Endodermal cell (in vitro differentiated cells): ENCODE measurements at regions not wholly inside any gene's neighbourhood (a gene's known extent, or its start where the extent isn't known, plus 50 kb on each side); places are given as distances from the start of the nearest gene placed in this dataset.

Experiments
- DNase-seq: peaks from one replicate; pipeline ENCODE4 v3.0.0-alpha.2; 2017
- H3K27ac ChIP-seq: 2 replicates; pipeline ENCODE4 v1.5.1; 2013; ENCODE audit warnings: mild to moderate bottlenecking, low read depth, low read length, moderate library complexity
- H3K27me3 ChIP-seq: 2 replicates; pipeline ENCODE4 v1.6.1; 2013; ENCODE audit warnings: mild to moderate bottlenecking, low read length, moderate library complexity; ENCODE audit not compliant: insufficient read depth, control insufficient read depth, poor library complexity, severe bottlenecking
- H3K36me3 ChIP-seq: 2 replicates; pipeline ENCODE4 v1.7.0; 2013; ENCODE audit warnings: mild to moderate bottlenecking, low read length, moderate library complexity; ENCODE audit not compliant: control insufficient read depth, insufficient read depth
- H3K4me1 ChIP-seq: one replicate; pipeline ENCODE4 v1.7.0; 2013; ENCODE audit warnings: low read length; ENCODE audit not compliant: control insufficient read depth, insufficient read depth
- H3K4me3 ChIP-seq: 2 replicates; pipeline ENCODE4 v1.5.1; 2013; ENCODE audit warnings: mild to moderate bottlenecking, low read length, moderate library complexity
- H3K9ac ChIP-seq: 2 replicates; pipeline ENCODE4 v1.6.1; 2013; ENCODE audit warnings: mild to moderate bottlenecking, low read length, moderate library complexity; ENCODE audit not compliant: poor library complexity, severe bottlenecking; ENCODE audit errors: extremely low read depth
- H3K9me3 ChIP-seq: 2 replicates; pipeline ENCODE4 v1.6.1; 2013; ENCODE audit warnings: mild to moderate bottlenecking, low read length, moderate library complexity; ENCODE audit not compliant: control insufficient read depth
- H3K27ac Mint-ChIP-seq: 2 replicates; pipeline ENCODE4 v1.8.0; 2020; ENCODE audit warnings: mixed read lengths
- H3K27me3 Mint-ChIP-seq: 2 replicates; pipeline ENCODE4 v1.8.0; 2021; ENCODE audit warnings: mild to moderate bottlenecking, mixed read lengths; ENCODE audit not compliant: insufficient read depth
- H3K36me3 Mint-ChIP-seq: 2 replicates; pipeline ENCODE4 v1.8.0; 2020; ENCODE audit warnings: low read depth, mixed read lengths
- H3K4me1 Mint-ChIP-seq: 2 replicates; pipeline ENCODE4 v1.8.0; 2020; ENCODE audit warnings: mixed read lengths
- H3K4me3 Mint-ChIP-seq: 2 replicates; pipeline ENCODE4 v1.8.0; 2020; ENCODE audit warnings: mild to moderate bottlenecking, moderate library complexity, mixed read lengths
- H3K9me3 Mint-ChIP-seq: 2 replicates; pipeline ENCODE4 v1.8.0; 2020; ENCODE audit warnings: mild to moderate bottlenecking, mixed read lengths
- CTCF ChIP-seq: fragments of 200-600 bp; sonication (generic); conservative IDR thresholded peaks from 2 replicates; pipeline ENCODE4 v1.5.0; 2021; ENCODE audit warnings: antibody characterized with exemption, mild to moderate bottlenecking
- WGBS, 2 experiments: methylation state at CpG; one replicate each; pipeline versions ENCODE4 v1.1.5 to v1.1.7; 2013; ENCODE audit warnings: missing lambda C conversion rate in 2 of 2, mixed read lengths in 1 of 2; ENCODE audit not compliant: insufficient coverage in 1 of 2, insufficient read length in 1 of 2; 5-methylcytosine and 5-hydroxymethylcytosine counted together

GRCh38 chr2:23248667-23249066 lies 136.3 kb upstream of the KLHL29 start:
- Mint-ChIP-seq H3K4me1 (peaks cover 6% of the 10 kb centered on the region), H3K27me3 (no peaks in the 10 kb centered on the region), H3K27ac (no peak overlapping the region), H3K9me3 (no peaks in the 10 kb centered on the region), H3K4me3 (no peak overlapping the region), H3K36me3 (no peaks in the 10 kb centered on the region)
- TF ChIP-seq CTCF = no peak
- H3K27ac ChIP-seq = no peak overlapping the region
- no peak overlapping the region for H3K9ac ChIP-seq
- no peaks in the 10 kb centered on the region for H3K36me3 ChIP-seq
- H3K9me3 ChIP-seq = no peaks in the 10 kb centered on the region
- DNase-seq = no peak
- WGBS, 2 experiments = 100% methylated on average over 1 of the region's 1 CpG; no CpG with 5 or more reads in 1 of the 2 experiments
- H3K27me3 ChIP-seq = no peaks in the 10 kb centered on the region
- H3K4me3 ChIP-seq = no peak overlapping the region
- no peaks in the 10 kb centered on the region for H3K4me1 ChIP-seq

GRCh38 chr2:23249348-23249747 lies 135.6 kb upstream of the KLHL29 start:
- no peaks in the 10 kb centered on the region for H3K4me1 ChIP-seq
- no peak overlapping the region for H3K27ac Mint-ChIP-seq
- 95 to 96% methylated on average over 3 to 5 of the region's 5 CpGs for WGBS, 2 experiments
- H3K27me3 Mint-ChIP-seq = no peaks in the 10 kb centered on the region
- DNase-seq = no peak
- TF ChIP-seq CTCF = no peak
- H3K27me3 ChIP-seq = no peaks in the 10 kb centered on the region
- H3K4me3 Mint-ChIP-seq = no peak overlapping the region
- no peak overlapping the region for H3K27ac ChIP-seq
- H3K36me3 ChIP-seq = no peaks in the 10 kb centered on the region
- H3K36me3 Mint-ChIP-seq = no peaks in the 10 kb centered on the region
- H3K9me3 ChIP-seq = no peaks in the 10 kb centered on the region
- peaks cover 6% of the 10 kb centered on the region for H3K4me1 Mint-ChIP-seq
- H3K4me3 ChIP-seq = no peak overlapping the region
- H3K9ac ChIP-seq = no peak overlapping the region
- H3K9me3 Mint-ChIP-seq = no peaks in the 10 kb centered on the region

- H3K9me3 ChIP-seq = no peaks in the 10 kb centered on the region
- no peaks in the 10 kb centered on the region for H3K27me3 ChIP-seq
- no peak for DNase-seq
- no peak overlapping the region for H3K27ac ChIP-seq
- Mint-ChIP-seq H3K4me1 (peaks cover 6% of the 10 kb centered on the region), H3K27ac (no peak overlapping the region), H3K4me3 (no peak overlapping the region), H3K36me3 (no peaks in the 10 kb centered on the region), H3K27me3 (no peaks in the 10 kb centered on the region), H3K9me3 (no peaks in the 10 kb centered on the region)
- no peaks in the 10 kb centered on the region for H3K36me3 ChIP-seq
- TF ChIP-seq CTCF = no peak
- H3K4me3 ChIP-seq = no peak overlapping the region
- whole genome bisulfite sequencing, 2 experiments = 30 to 80% methylated on average over 1 to 2 of the region's 2 CpGs
- no peak overlapping the region for H3K9ac ChIP-seq
- H3K4me1 ChIP-seq = no peaks in the 10 kb centered on the region
Observed at GRCh38 chr2:23250371-23250770, 134.6 kb upstream of the KLHL29 start.
